ENCODE measurements at regions not wholly inside any gene's neighbourhood (a gene's known extent, or its start where the extent isn't known, plus 50 kb on each side); places are given as distances from the start of the nearest gene placed in this dataset.

DNA sequence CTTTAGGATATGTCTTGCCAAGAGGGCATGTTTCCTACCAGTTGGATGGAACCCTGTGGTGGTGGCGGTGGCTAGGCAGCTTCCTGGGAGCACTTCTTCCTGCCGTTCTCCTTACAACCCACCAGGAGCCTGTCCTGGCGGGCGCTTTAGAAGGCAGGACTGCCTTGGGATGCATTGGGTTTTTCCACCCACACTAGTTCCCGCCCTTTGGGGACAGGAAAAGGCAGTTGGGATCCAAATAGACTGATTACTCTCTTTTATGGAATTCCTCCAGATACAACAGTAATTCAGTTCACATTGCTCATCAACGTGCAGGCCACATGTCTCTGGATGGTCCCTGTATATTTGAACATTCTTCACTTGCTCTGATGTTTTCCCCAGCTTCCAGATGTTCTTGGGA lies 305.7 kb upstream of the SSTR1 start:
- CTCF ChIA-PET (ENCODE audit: unreplicated experiment): no interaction called here

DNA sequence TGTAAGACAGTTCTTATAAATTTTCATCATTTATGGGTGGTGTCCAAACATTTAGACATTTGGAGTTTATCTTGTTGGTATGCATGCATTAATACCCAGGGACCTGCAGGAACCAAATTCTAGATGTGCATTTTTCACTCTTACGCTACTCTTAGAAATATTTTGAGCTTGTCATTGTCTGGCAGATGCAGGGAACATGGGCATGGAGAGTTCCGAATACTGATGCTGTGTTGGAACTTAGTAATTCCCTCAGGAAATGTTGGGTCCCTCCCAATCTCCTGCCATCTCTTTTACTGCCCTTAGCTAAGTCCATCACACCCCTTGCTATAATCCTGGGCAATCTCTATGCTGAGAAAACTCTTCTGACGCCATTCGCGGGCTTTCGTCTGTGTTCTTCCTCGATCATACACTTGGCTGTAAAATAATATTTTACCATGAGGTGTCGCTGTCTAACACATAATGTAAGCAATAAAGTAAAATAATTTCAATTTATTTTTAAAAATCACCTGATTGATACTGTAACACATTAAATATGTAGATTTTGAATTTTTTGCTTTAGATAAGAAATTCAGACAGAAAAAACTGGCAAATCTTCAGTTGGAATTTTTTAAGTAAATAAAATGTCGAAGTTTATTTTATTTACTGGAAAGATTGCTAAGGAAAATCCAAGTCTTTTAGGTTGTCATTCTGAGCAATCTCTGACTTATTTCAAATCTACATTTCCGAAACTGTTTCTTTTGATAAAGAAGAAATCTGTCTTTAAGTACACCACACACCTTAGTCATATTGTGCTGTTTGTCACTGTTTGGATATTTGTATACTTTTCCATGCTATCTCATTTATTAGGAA lies 304.1 kb upstream of the SSTR1 start:
- no peaks in the 10 kb centered on the region for H3K9me2 ChIP-seq (ENCODE audit: insufficient read depth, low read length)
- H3K27ac ChIP-seq (ENCODE audit: low read depth, low read length, poor library complexity, severe bottlenecking): no peak overlapping the region
- no TSS peak for BruUV-seq (replicated peaks)

More for the DNA sequence above, 305.7 kb upstream of the SSTR1 start:
- no peak overlapping the region for H3K4me3 ChIP-seq (ENCODE audit: low read depth, low read length, poor library complexity, severe bottlenecking)
- H3K27ac ChIP-seq (ENCODE audit: low read depth, low read length, poor library complexity, severe bottlenecking): no peak overlapping the region
- no peak overlapping the region for H3K4me2 ChIP-seq (ENCODE audit: low read length)
- DNase-seq (ENCODE audit: low spot score): no peak
- POLR2A ChIA-PET: no interaction called here
- intact Hi-C loops (cut with micrococcal nuclease; ENCODE audit: unreplicated experiment): loop anchor here (5.0 to 10.0 kb wide), 2 partner anchors 713 to 965 kb away; no protein-coding TSS in a partner anchor
- no peaks in the 10 kb centered on the region for H3K4me1 ChIP-seq (ENCODE audit: insufficient read depth, low read length, poor library complexity, severe bottlenecking)
- no TSS peak for BruUV-seq (replicated peaks)
- no peaks in the 10 kb centered on the region for H3K9me3 ChIP-seq (ENCODE audit: low read length)
- no peaks in the 10 kb centered on the region for H3K79me2 ChIP-seq (ENCODE audit: insufficient read depth, low read depth, low read length)
- TF ChIP-seq, protein P1, sequence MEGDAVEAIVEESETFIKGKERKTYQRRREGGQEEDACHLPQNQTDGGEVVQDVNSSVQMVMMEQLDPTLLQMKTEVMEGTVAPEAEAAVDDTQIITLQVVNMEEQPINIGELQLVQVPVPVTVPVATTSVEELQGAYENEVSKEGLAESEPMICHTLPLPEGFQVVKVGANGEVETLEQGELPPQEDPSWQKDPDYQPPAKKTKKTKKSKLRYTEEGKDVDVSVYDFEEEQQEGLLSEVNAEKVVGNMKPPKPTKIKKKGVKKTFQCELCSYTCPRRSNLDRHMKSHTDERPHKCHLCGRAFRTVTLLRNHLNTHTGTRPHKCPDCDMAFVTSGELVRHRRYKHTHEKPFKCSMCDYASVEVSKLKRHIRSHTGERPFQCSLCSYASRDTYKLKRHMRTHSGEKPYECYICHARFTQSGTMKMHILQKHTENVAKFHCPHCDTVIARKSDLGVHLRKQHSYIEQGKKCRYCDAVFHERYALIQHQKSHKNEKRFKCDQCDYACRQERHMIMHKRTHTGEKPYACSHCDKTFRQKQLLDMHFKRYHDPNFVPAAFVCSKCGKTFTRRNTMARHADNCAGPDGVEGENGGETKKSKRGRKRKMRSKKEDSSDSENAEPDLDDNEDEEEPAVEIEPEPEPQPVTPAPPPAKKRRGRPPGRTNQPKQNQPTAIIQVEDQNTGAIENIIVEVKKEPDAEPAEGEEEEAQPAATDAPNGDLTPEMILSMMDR (conservative IDR thresholded peaks at IDR 0.05; ENCODE audit: low read length): no peak
- TF ChIP-seq EZH2phosphoT487 (IDR thresholded peaks at IDR 0.05; ENCODE audit: borderline replicate concordance, low read depth, low read length): no peak
- H4K20me1 ChIP-seq (ENCODE audit: insufficient read depth, low read length): no peaks in the 10 kb centered on the region
- H3K9me2 ChIP-seq (ENCODE audit: insufficient read depth, low read length): no peaks in the 10 kb centered on the region
- no peaks in the 10 kb centered on the region for H3K36me3 ChIP-seq (ENCODE audit: insufficient read depth, low read length)
- H2AFZ ChIP-seq (ENCODE audit: low read length): no peak overlapping the region

More for the DNA sequence above, 304.1 kb upstream of the SSTR1 start:
- CTCF ChIA-PET (ENCODE audit: unreplicated experiment): no interaction called here
- Histone ChIP-seq H3K4me2 (ENCODE audit: low read length) (no peak overlapping the region), H2AFZ (ENCODE audit: low read length) (peak overlapping the region; percentile 31), H3K4me3 (ENCODE audit: low read depth, low read length, poor library complexity, severe bottlenecking) (no peak overlapping the region), H3K36me3 (ENCODE audit: insufficient read depth, low read length) (no peaks in the 10 kb centered on the region), H4K20me1 (ENCODE audit: insufficient read depth, low read length) (no peaks in the 10 kb centered on the region), H3K4me1 (ENCODE audit: insufficient read depth, low read length, poor library complexity, severe bottlenecking) (no peaks in the 10 kb centered on the region), H3K79me2 (ENCODE audit: insufficient read depth, low read depth, low read length) (no peaks in the 10 kb centered on the region), H3K9me3 (ENCODE audit: low read length) (no peaks in the 10 kb centered on the region)
- peak; percentile 74 for DNase-seq (ENCODE audit: low spot score)
- POLR2A ChIA-PET: interaction anchor here (0.6 to 0.7 kb wide), 2 partner anchors 47 to 815 kb away, joined by 3 to 7 read pairs; no protein-coding TSS in a partner anchor
- intact Hi-C loops (cut with micrococcal nuclease; ENCODE audit: unreplicated experiment): loop anchor here (1.0 to 10.0 kb wide), 3 partner anchors 294 to 964 kb away; no protein-coding TSS in a partner anchor
- TF ChIP-seq, protein P1 (conservative IDR thresholded peaks at IDR 0.05; ENCODE audit: low read length): peak; percentile 94
- no peak for TF ChIP-seq EZH2phosphoT487 (IDR thresholded peaks at IDR 0.05; ENCODE audit: borderline replicate concordance, low read depth, low read length)
